Trophoblast cell (in vitro differentiated cells and primary cell): ENCODE measurements at regions not wholly inside any gene's neighbourhood (a gene's known extent, or its start where the extent isn't known, plus 50 kb on each side); places are given as distances from the start of the nearest gene placed in this dataset.
"Not testable (repeated sequence)": the region's sequence is repeated elsewhere in the genome, so short reads cannot be mapped to it uniquely, and the experiment has no call there.

Source experiments
- DNase-seq, 2 donors: peaks; one replicate each; pipeline ENCODE4 v3.0.0-alpha.2; 2016
- H2AFZ ChIP-seq: 2 replicates; pipeline ENCODE4 v1.6.1; 2013; ENCODE audit warnings: low read length, moderate library complexity, mild to moderate bottlenecking; ENCODE audit not compliant: insufficient read depth, poor library complexity
- H2AK5ac ChIP-seq: 2 replicates; pipeline ENCODE4 v1.6.1; 2013; ENCODE audit warnings: mild to moderate bottlenecking, low read length
- H2BK120ac ChIP-seq: 2 replicates; pipeline ENCODE4 v1.6.1; 2013; ENCODE audit warnings: low read length, mild to moderate bottlenecking, moderate library complexity; ENCODE audit not compliant: insufficient read depth, poor library complexity
- H2BK12ac ChIP-seq: 2 replicates; pipeline ENCODE4 v1.6.1; 2013; ENCODE audit warnings: mild to moderate bottlenecking, low read length, moderate library complexity
- H2BK5ac ChIP-seq: 2 replicates; pipeline ENCODE4 v1.6.1; 2013; ENCODE audit warnings: low read length, low read depth, moderate library complexity, mild to moderate bottlenecking; ENCODE audit not compliant: poor library complexity
- H3K14ac ChIP-seq: 2 replicates; pipeline ENCODE4 v1.6.1; 2013; ENCODE audit warnings: mild to moderate bottlenecking, low read length
- H3K18ac ChIP-seq: 2 replicates; pipeline ENCODE4 v1.6.1; 2013; ENCODE audit warnings: mild to moderate bottlenecking, low read length
- H3K23ac ChIP-seq: 2 replicates; pipeline ENCODE4 v1.6.1; 2013; ENCODE audit warnings: low read length
- H3K27ac ChIP-seq: 2 replicates; pipeline ENCODE4 v1.5.1; 2013; ENCODE audit warnings: low read depth, mild to moderate bottlenecking, inconsistent platforms, low read length, moderate library complexity
- H3K27me3 ChIP-seq: 2 replicates; pipeline ENCODE4 v1.6.1; 2013; ENCODE audit warnings: inconsistent platforms, mild to moderate bottlenecking, low read length, moderate library complexity; ENCODE audit not compliant: insufficient read depth
- H3K36me3 ChIP-seq, 2 experiments: 1 replicate in 1 of 2; 2 replicates in 1 of 2; pipeline ENCODE4 v1.6.1; 2013; ENCODE audit warnings: low read length in 2 of 2, mild to moderate bottlenecking in 2 of 2, moderate library complexity in 1 of 2; ENCODE audit not compliant: insufficient read depth in 2 of 2, control insufficient read depth in 1 of 2
- H3K4ac ChIP-seq: 2 replicates; pipeline ENCODE4 v1.6.1; 2013; ENCODE audit warnings: low read depth, mild to moderate bottlenecking, low read length, moderate library complexity
- H3K4me1 ChIP-seq, 2 experiments: 1 replicate in 1 of 2; 2 replicates in 1 of 2; pipeline ENCODE4 v1.6.1; 2013; ENCODE audit warnings: low read length in 2 of 2, mild to moderate bottlenecking in 2 of 2, moderate library complexity in 1 of 2; ENCODE audit not compliant: insufficient read depth in 2 of 2, control insufficient read depth in 1 of 2
- H3K4me2 ChIP-seq: 2 replicates; pipeline ENCODE4 v1.6.1; 2013; ENCODE audit warnings: inconsistent platforms, mild to moderate bottlenecking, low read length, moderate library complexity
- H3K4me3 ChIP-seq: 2 replicates; pipeline ENCODE4 v1.5.1; 2013; ENCODE audit warnings: mild to moderate bottlenecking, low read depth, low read length, inconsistent platforms
- H3K79me1 ChIP-seq: one replicate; pipeline ENCODE4 v1.6.1; 2013; ENCODE audit warnings: low read length
- H3K79me2 ChIP-seq: 2 replicates; pipeline ENCODE4 v1.6.1; 2013; ENCODE audit warnings: low read length, mild to moderate bottlenecking; ENCODE audit not compliant: control insufficient read depth, insufficient read depth, poor library complexity
- H3K9ac ChIP-seq: 2 replicates; pipeline ENCODE4 v1.6.1; 2013; ENCODE audit warnings: mild to moderate bottlenecking, low read length
- H3K9me3 ChIP-seq: 2 replicates; pipeline ENCODE4 v1.6.1; 2013; ENCODE audit warnings: low read depth, mild to moderate bottlenecking, control low read depth, inconsistent platforms, low read length; ENCODE audit not compliant: insufficient read depth
- H4K12ac ChIP-seq: 2 replicates; pipeline ENCODE4 v1.6.1; 2013; ENCODE audit warnings: low read depth, mild to moderate bottlenecking, low read length, moderate library complexity
- H4K8ac ChIP-seq: 2 replicates; pipeline ENCODE4 v1.6.1; 2013; ENCODE audit warnings: low read depth, mild to moderate bottlenecking, low read length, moderate library complexity
- H4K91ac ChIP-seq: one replicate; pipeline ENCODE4 v1.6.1; 2013; ENCODE audit warnings: low read depth, mild to moderate bottlenecking, low read length, moderate library complexity
- whole genome bisulfite sequencing: extraction: QIAGEN DNeasy Blood & Tissue Kit; methylation state at CpG from one replicate; pipeline ENCODE4 v1.1.7; 2013; ENCODE audit warnings: missing lambda C conversion rate; ENCODE audit not compliant: insufficient read length, insufficient coverage; ENCODE audit errors: extremely low coverage; 5-methylcytosine and 5-hydroxymethylcytosine counted together

DNA sequence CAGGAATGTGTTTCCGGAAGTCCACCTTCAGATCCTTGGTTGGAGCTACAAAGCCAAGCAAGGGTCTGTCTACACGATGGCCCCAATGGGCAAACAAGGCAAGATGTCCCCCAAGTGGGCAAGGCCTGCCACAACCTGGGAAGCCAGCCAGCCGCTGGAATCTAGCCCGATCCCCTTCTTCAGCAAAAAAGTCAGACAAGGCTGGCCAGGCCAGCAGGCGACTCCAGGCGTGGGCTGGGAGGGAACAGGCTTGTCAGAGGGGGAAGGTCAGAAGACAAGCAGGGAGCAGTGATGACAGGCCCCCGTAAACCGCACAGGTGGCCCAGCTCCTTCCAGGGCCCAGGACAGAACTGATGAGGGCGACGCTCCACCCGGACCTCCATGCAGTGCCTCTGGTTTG, 69.7 kb upstream of the WASF3 start:
- H3K9ac ChIP-seq = no peak overlapping the region
- no peaks in the 10 kb centered on the region for H3K79me2 ChIP-seq
- H2BK120ac ChIP-seq = no peak overlapping the region
- no peak for DNase-seq
- no peak overlapping the region for H3K23ac ChIP-seq
- no peak overlapping the region for H4K12ac ChIP-seq
- no CpG with 5 or more reads among the region's 11 CpGs for WGBS
- no peak overlapping the region for H3K4ac ChIP-seq
- H3K4me2 ChIP-seq = no peak overlapping the region
- H3K79me1 ChIP-seq = no peaks in the 10 kb centered on the region
- no peak overlapping the region for H4K8ac ChIP-seq
- no peak overlapping the region for H3K14ac ChIP-seq
- no peak overlapping the region for H2AFZ ChIP-seq
- H4K91ac ChIP-seq = no peak overlapping the region
- no peak overlapping the region for H3K18ac ChIP-seq
- H2BK5ac ChIP-seq = no peak overlapping the region
- H2BK12ac ChIP-seq = no peak overlapping the region
- no peak overlapping the region for H2AK5ac ChIP-seq
- H3K27me3 ChIP-seq = no peaks in the 10 kb centered on the region
- H3K27ac ChIP-seq = no peak overlapping the region
- no peaks in the 10 kb centered on the region for H3K36me3 ChIP-seq
- no peaks in the 10 kb centered on the region for H3K4me1 ChIP-seq
- H3K4me3 ChIP-seq = no peak overlapping the region
- H3K9me3 ChIP-seq = no peaks in the 10 kb centered on the region

DNA sequence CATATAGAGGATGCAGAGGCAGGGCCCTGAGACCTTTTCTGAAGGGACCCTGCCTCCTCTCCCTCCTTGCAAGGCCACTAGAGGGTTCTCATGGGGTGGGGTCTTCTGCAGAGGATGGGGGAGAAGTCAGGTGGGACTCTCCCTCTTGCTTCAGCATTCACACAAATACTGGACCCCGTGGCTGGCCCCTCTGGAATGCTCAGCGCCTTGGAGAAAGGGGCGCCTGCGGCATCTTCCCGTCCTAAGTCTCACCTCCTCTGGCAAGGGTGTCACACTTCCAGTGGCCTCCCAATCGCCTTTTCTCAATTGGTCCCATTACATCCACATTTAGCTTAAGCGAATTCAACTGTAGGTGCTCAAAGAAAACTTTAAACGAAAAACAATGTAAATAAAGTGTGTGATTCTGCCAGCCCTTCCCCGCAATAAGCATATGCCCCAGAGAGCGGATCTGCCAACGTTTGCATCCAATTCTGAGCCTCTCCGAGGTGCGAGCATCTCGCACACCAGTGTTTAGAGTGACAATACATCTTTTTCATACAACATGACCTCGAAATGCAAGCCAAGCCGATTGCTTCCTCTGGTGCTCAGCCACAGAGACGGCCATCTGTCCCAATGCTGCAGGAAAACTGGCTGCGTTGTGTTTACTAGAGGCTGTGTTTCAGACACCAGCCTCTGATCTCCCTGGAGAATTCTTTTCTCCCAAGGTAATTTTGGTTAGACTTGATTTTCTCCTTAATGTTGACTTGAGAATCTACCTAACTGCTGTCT, 69.1 kb upstream of the WASF3 start:
- Histone ChIP-seq H2AFZ (no peak overlapping the region), H3K27me3 (no peaks in the 10 kb centered on the region), H4K12ac (no peak overlapping the region), H3K4ac (no peak overlapping the region), H3K14ac (no peak overlapping the region), H3K18ac (no peak overlapping the region), H3K9me3 (no peaks in the 10 kb centered on the region), H3K4me2 (no peak overlapping the region), H2BK12ac (no peak overlapping the region), H2BK120ac (no peak overlapping the region), H3K27ac (no peak overlapping the region), H2BK5ac (no peak overlapping the region), H3K23ac (no peak overlapping the region), H3K79me1 (no peaks in the 10 kb centered on the region), H3K4me3 (no peak overlapping the region), H3K9ac (no peak overlapping the region), H2AK5ac (no peak overlapping the region), H3K79me2 (no peaks in the 10 kb centered on the region), H3K4me1 (no peaks in the 10 kb centered on the region), H4K91ac (no peak overlapping the region), H4K8ac (no peak overlapping the region), H3K36me3 (no peaks in the 10 kb centered on the region)
- no peak for DNase-seq
- WGBS = no CpG with 5 or more reads among the region's 18 CpGs

DNA sequence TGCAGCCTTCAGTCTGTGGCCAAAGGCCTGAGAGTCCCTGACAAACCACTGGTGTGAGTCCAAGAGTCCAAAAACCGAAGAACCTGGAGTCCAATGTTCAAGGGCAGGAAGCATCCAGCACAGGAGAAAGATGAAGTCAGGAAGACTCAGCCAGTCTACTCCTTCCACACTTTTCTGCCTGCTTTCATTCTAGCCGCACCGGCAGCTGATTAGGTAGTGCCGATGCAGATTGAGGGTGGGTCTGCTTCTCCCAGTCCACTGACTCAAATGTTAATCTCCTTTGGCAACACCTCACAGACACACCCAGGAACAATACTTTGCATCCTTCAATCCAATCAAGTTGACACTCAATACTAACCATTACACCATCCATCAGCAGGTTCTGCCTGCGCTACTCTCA, 65.2 kb upstream of the WASF3 start:
- not testable (repeated sequence) for H3K23ac ChIP-seq, H4K12ac ChIP-seq, H2AFZ ChIP-seq, H4K91ac ChIP-seq, DNase-seq, H3K9me3 ChIP-seq, H3K27me3 ChIP-seq, H3K4me1 ChIP-seq, H3K14ac ChIP-seq, H3K4me2 ChIP-seq, H3K4me3 ChIP-seq, H2BK120ac ChIP-seq, H2AK5ac ChIP-seq, H3K4ac ChIP-seq, H3K18ac ChIP-seq, H3K27ac ChIP-seq, H3K79me1 ChIP-seq, H2BK5ac ChIP-seq, H3K36me3 ChIP-seq, H2BK12ac ChIP-seq, H4K8ac ChIP-seq, H3K79me2 ChIP-seq, H3K9ac ChIP-seq
- WGBS = no CpG with 5 or more reads among the region's 5 CpGs

DNA sequence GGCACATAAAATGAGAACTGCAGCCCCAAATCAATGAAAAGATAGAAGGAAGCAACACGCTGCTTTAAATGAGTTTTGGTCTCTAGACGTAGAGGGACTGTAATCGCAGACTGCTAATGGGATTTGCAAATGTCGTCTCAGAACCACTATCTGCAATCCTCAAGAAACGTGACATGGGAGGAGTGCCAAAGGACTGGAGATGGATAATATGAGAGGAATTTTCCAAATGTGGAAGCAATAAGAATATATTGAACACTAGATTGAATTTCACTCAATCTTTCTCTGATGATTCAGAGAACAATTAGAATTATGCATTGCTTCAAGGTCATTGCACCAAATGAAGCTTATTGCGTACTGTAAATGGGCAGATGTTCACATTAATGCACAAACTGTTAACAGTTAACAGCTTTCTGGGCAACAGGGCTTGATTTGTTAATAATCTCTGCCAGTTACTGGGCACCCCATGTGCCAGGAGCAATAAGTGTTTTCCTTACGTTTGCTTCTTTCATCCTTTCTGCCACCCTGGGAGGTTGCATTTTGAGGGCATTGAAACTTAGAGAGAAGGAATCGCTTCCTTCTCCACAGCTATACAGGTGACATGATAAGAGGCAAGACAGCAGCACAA, 62.8 kb upstream of the WASF3 start:
- no peak overlapping the region for H3K4me2 ChIP-seq
- H3K4me1 ChIP-seq = peaks cover 3 to 4% of the 10 kb centered on the region in 2 experiments
- H4K12ac ChIP-seq = no peak overlapping the region
- H3K14ac ChIP-seq = no peak overlapping the region
- no peak overlapping the region for H3K9ac ChIP-seq
- no peak overlapping the region for H2AK5ac ChIP-seq
- H4K91ac ChIP-seq = no peak overlapping the region
- H3K23ac ChIP-seq = no peak overlapping the region
- H3K9me3 ChIP-seq = no peaks in the 10 kb centered on the region
- DNase-seq = no peak
- no peaks in the 10 kb centered on the region for H3K79me1 ChIP-seq
- no peak overlapping the region for H3K27ac ChIP-seq
- WGBS = no CpG with 5 or more reads among the region's 8 CpGs
- no peak overlapping the region for H2AFZ ChIP-seq
- H3K4ac ChIP-seq = no peak overlapping the region
- H2BK5ac ChIP-seq = no peak overlapping the region
- no peak overlapping the region for H2BK12ac ChIP-seq
- H3K18ac ChIP-seq = no peak overlapping the region
- no peak overlapping the region for H3K4me3 ChIP-seq
- H3K27me3 ChIP-seq = no peaks in the 10 kb centered on the region
- no peaks in the 10 kb centered on the region for H3K79me2 ChIP-seq
- no peaks in the 10 kb centered on the region for H3K36me3 ChIP-seq
- no peak overlapping the region for H2BK120ac ChIP-seq
- H4K8ac ChIP-seq = no peak overlapping the region
